ENCODE measurements at regions not wholly inside any gene's neighbourhood (a gene's known extent, or its start where the extent isn't known, plus 50 kb on each side); places are given as distances from the start of the nearest gene placed in this dataset.

DNA sequence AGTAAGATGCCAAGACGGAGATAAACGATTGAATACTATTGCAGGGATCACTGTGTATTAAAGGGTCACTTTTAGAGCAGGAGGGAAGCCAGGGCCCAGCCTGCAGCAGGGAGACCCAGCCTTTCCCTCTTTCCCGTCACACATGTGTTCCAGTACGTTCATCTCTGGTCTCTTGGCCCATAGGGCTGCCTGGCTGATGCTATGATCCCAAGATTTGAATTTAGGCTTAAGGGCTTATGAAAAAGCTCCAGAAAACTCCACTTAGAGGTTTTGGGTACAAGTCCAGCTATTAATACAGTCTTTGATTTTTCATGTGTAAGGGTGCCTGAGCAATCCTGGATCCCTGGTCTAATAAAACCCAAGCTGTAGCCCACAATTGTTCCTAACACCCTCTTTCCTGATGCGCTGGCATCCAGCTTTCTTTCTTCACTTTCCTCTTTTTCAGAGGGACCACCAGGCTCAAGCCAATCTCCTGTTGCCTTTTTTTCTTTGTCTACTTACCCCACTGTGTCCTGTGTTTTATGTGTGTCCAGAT is 359.6 kb upstream of the USP24 start:
- no peak for TF ChIP-seq POLR2A (IDR thresholded peaks at IDR 0.05; ENCODE audit: low read length)
- TF ChIP-seq GATA1 (IDR thresholded peaks at IDR 0.05; ENCODE audit: low read depth, low read length) = no peak
- DNase-seq = no peak

GRCh38 chr1:55572878-55573734 is 357.9 kb upstream of the USP24 start:
- no peak for TF ChIP-seq POLR2A (IDR thresholded peaks at IDR 0.05; ENCODE audit: low read length)
- no peak for TF ChIP-seq GATA1 (IDR thresholded peaks at IDR 0.05; ENCODE audit: low read depth, low read length)
- DNase-seq = no peak

DNA sequence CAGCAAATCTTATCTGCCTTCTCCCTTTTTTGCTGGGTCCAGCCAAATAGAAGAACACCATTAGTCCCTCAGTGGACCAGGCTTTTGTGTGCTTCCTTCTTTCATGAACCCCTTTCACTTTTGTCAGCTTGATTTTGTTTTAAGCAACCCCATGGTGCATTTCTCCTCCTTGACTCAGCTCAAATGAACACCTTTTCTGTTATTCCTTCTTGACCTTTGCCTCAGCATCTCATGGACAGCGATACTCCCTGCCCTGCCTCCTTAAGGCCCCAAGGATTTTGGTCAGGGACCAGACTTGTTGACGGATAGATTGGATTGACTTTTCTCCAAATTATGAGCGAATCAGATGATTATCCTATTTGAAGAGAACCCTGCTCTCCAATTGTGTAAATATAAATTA is 356.6 kb upstream of the USP24 start:
- DNase-seq = no peak
- TF ChIP-seq GATA1 (IDR thresholded peaks at IDR 0.05; ENCODE audit: low read depth, low read length) = no peak
- TF ChIP-seq POLR2A (IDR thresholded peaks at IDR 0.05; ENCODE audit: low read length) = no peak

DNA sequence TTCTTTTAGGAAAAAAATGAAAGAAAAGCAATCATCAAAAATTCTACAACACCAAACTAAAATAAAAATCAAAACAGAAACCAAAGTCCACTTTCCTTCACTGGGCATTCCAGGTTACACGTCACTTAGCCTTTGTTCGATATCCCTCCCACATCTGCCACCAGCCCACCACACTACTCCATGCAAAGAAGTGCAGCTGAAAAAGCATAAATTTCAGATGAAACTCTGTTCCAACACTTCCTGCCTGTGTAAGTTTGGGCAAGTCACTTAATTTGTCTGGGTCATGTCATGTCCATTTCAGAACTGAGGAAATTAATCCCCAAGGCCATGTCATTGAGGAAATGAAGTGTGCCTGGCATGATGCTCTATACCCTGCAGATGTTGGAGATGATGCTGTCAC is 354.3 kb upstream of the USP24 start:
- DNase-seq = no peak

GRCh38 chr1:55568732-55569131 is 353.6 kb upstream of the USP24 start:
- DNase-seq = no peak
- no peak for TF ChIP-seq GATA1 (IDR thresholded peaks at IDR 0.05; ENCODE audit: low read depth, low read length)
- no peak for TF ChIP-seq POLR2A (IDR thresholded peaks at IDR 0.05; ENCODE audit: low read length)

More for the DNA sequence above, 354.3 kb upstream of the USP24 start:
- TF ChIP-seq POLR2A (IDR thresholded peaks at IDR 0.05; ENCODE audit: low read length) = no peak
- TF ChIP-seq GATA1 (IDR thresholded peaks at IDR 0.05; ENCODE audit: low read depth, low read length) = no peak

DNA sequence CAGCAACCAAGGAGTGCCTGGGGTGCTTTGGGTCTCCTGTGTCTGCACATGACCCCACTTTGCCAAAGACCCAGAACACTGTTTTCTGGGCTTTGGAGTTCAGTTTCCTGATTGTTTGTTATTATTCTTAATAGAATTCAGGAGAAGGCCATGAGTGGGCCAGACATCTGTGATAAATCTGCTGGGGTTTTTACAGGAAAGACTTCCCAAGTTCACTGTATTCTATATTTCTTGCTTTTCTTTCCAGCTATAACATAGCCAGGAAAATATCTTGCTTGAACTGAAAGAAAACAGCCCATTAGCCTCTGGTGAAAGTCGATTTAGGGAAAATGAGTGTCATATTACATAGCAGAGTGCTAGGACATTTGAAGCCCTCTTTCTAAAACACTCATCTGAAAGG is 345.1 kb upstream of the USP24 start:
- DNase-seq = no peak
- no peak for TF ChIP-seq POLR2A (IDR thresholded peaks at IDR 0.05; ENCODE audit: low read length)
- TF ChIP-seq GATA1 (IDR thresholded peaks at IDR 0.05; ENCODE audit: low read depth, low read length) = no peak

DNA sequence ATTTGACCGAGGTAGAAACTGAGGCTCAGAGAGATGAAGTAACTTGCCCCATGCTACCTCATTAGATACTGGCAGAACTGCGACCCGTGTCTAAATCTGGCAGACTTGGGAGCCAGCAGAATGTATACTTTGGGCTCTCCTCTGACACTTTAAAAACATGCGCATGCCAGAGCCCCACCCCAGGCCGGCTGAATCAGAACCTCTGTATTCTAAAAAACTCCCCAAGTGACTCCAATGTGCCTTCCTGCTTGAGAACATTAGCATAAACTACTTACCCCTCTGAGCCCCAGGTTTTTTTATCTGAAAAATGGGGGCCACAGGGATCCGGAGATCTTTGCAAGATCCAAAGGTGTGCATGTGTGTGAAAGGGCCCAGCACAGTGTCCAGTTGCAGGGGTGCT is 344.7 kb upstream of the USP24 start:
- TF ChIP-seq GATA1 (IDR thresholded peaks at IDR 0.05; ENCODE audit: low read depth, low read length) (no peak), POLR2A (IDR thresholded peaks at IDR 0.05; ENCODE audit: low read length) (no peak)

DNA sequence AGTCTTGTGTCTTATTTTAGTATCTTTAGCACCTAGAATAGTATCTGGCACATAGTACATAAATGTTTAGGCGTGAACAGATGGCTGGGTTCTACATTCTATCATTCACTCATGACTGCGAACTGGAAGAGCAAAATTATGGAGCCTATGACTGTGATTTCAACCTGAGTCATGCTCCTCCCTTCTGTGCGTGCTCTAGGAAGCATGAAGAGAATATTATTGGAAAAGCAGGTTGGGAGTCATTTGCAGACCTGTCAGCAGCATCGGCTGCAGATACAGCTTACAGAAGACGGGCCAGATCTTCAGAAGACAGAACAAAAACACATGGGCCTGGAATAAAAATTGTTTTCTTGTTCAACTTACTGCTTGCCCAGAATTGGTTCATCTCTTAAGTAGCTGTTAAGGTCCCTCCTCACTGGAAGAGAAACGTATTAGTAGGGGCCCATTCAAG is 344.0 kb upstream of the USP24 start:
- no peak for DNase-seq
- TF ChIP-seq GATA1 (IDR thresholded peaks at IDR 0.05; ENCODE audit: low read depth, low read length) (no peak), POLR2A (IDR thresholded peaks at IDR 0.05; ENCODE audit: low read length) (no peak)

More for the DNA sequence above, 344.7 kb upstream of the USP24 start:
- DNase-seq = no peak

GRCh38 chr1:55558515-55558914 is 343.4 kb upstream of the USP24 start:
- TF ChIP-seq GATA1 (IDR thresholded peaks at IDR 0.05; ENCODE audit: low read depth, low read length) = no peak
- TF ChIP-seq POLR2A (IDR thresholded peaks at IDR 0.05; ENCODE audit: low read length) = no peak
- DNase-seq = no peak

DNA sequence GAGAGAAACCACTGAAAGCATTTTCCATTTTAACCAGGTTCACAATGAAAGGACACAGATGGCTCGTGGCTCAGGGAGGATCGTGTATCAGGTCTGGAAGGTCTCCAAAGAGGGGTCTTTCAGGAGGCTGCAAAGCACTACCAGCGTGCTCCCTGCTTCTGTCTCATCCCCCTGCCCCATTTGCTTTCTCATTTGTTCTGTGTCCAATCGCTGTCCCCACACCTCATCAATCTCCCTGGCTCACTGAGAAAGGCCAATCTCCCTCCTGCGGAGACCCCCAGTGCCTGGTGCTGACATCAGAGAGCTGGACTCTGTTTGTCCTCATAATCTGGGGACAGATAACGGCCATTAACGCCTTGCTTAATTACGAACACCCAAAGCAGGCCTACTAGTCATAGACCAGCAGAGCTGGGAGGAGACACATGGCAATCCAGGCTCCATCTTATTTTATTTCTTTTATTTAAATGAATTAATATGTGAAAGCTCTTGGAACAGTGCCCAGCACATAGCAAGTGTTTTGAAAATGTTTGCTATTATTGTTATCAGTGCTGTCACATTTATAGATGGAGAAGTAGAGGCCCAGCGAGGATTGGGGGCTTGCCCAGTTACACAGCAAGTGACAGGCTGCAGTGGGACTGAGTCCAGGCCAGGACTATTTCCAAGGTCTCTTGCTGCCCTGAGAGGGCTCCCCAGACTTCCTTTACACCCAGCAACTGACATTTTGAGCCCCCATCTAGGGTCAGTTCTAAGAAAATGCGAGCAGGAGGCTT is 341.0 kb upstream of the USP24 start:
- DNase-seq = no peak
- no peak for TF ChIP-seq GATA1 (IDR thresholded peaks at IDR 0.05; ENCODE audit: low read depth, low read length)
- no peak for TF ChIP-seq POLR2A (IDR thresholded peaks at IDR 0.05; ENCODE audit: low read length)

GRCh38 chr1:55554611-55555010 is 339.4 kb upstream of the USP24 start:
- TF ChIP-seq POLR2A (IDR thresholded peaks at IDR 0.05; ENCODE audit: low read length) (no peak), GATA1 (IDR thresholded peaks at IDR 0.05; ENCODE audit: low read depth, low read length) (no peak)
- DNase-seq = no peak

GRCh38 chr1:55552636-55553035 is 337.5 kb upstream of the USP24 start:
- no peak for DNase-seq
- no peak for TF ChIP-seq GATA1 (IDR thresholded peaks at IDR 0.05; ENCODE audit: low read depth, low read length)
- TF ChIP-seq POLR2A (IDR thresholded peaks at IDR 0.05; ENCODE audit: low read length) = no peak

DNA sequence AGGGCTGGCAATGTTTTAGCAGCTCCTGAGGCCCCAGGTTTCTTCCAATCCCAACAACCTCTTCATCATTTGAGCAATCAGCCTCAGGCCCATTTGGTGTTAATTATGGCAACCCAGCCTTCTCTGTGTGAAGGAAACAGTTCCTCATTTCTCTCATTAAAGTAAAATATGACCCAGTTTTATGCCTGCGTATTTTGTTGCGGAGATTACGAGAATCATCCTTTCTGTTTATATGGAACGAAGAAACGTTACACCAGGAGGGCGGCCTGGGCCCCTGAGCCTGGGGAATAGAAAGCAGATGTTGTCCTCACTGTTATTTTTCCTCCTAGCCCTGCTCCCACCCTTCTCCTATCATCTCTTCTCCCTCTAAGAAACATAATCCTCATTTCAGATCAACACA is 332.2 kb upstream of the USP24 start:
- DNase-seq = no peak
- TF ChIP-seq POLR2A (IDR thresholded peaks at IDR 0.05; ENCODE audit: low read length) (no peak), GATA1 (IDR thresholded peaks at IDR 0.05; ENCODE audit: low read depth, low read length) (no peak)

DNA sequence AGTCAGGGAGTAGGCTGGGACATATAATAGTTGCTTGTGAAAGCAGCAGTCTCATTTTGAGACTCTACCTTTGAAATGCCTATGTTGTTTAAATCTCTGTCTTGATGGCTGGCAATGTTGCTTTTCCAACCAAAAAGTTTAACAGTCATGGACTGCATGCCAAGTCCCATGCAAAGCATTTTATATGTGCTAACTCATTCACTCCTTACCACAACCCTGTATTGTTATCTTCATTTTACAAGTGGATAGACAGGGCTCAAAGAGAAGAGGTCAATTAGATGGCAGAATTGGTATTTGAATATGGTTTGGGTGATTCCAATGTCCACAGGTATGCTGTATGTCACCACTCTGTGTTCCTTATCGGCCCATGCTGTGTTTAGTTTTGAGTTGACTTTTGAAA is 331.4 kb upstream of the USP24 start:
- no peak for DNase-seq
- TF ChIP-seq POLR2A (IDR thresholded peaks at IDR 0.05; ENCODE audit: low read length) = no peak
- TF ChIP-seq GATA1 (IDR thresholded peaks at IDR 0.05; ENCODE audit: low read depth, low read length) = no peak

All from erythroblast (primary cell).